GM18907 (cell line): ENCODE measurements at regions not wholly inside any gene's neighbourhood (a gene's known extent, or its start where the extent isn't known, plus 50 kb on each side); places are given as distances from the start of the nearest gene placed in this dataset.
"Not testable (repeated sequence)": the region's sequence is repeated elsewhere in the genome, so short reads cannot be mapped to it uniquely, and the experiment has no call there.

Source experiments
- ATAC-seq: cut with Tn5 transposase; IDR thresholded peaks from one replicate; pipeline ENCODE4 v1.9.1; 2021; ENCODE audit warnings: mild to moderate bottlenecking, moderate library complexity; ENCODE audit not compliant: unreplicated experiment

- no peak for ATAC-seq
Observed at GRCh38 chr3:174536319-174536718, 322.8 kb upstream of the NAALADL2 start.

GRCh38 chr3:174538151-174538550 is 321.0 kb upstream of the NAALADL2 start:
- no peak for ATAC-seq

GRCh38 chr3:174540116-174540908 is 318.8 kb upstream of the NAALADL2 start:
- ATAC-seq, result no peak

- ATAC-seq, result no peak
Observed at GRCh38 chr3:174541708-174542315, 317.3 kb upstream of the NAALADL2 start.

GRCh38 chr3:174547801-174548435 is 311.2 kb upstream of the NAALADL2 start:
- ATAC-seq, result no peak

- ATAC-seq, result no peak
Observed at GRCh38 chr3:174548841-174549623, 310.1 kb upstream of the NAALADL2 start.

- ATAC-seq, result no peak
Observed at GRCh38 chr3:174581558-174581957, 277.6 kb upstream of the NAALADL2 start.

GRCh38 chr3:174583396-174583795 is 275.7 kb upstream of the NAALADL2 start:
- ATAC-seq, result no peak

- ATAC-seq, result not testable (repeated sequence)
Observed at GRCh38 chr3:174587137-174587536, 272.0 kb upstream of the NAALADL2 start.

GRCh38 chr3:174596447-174596982 is 262.6 kb upstream of the NAALADL2 start:
- ATAC-seq, result no peak

GRCh38 chr3:174598885-174599439 is 260.2 kb upstream of the NAALADL2 start:
- no peak for ATAC-seq

GRCh38 chr3:174613173-174613572 is 246.0 kb upstream of the NAALADL2 start:
- no peak for ATAC-seq

- no peak for ATAC-seq
Observed at GRCh38 chr3:174614036-174614435, 245.1 kb upstream of the NAALADL2 start.

- ATAC-seq, result no peak
Observed at GRCh38 chr3:174618368-174619080, 240.6 kb upstream of the NAALADL2 start.

GRCh38 chr3:174619239-174619638 is 239.9 kb upstream of the NAALADL2 start:
- no peak for ATAC-seq

- ATAC-seq, result no peak
Observed at GRCh38 chr3:174620138-174620537, 239.0 kb upstream of the NAALADL2 start.

- no peak for ATAC-seq
Observed at GRCh38 chr3:174620855-174621472, 238.2 kb upstream of the NAALADL2 start.

GRCh38 chr3:174633342-174633741 is 225.8 kb upstream of the NAALADL2 start:
- ATAC-seq, result no peak

- ATAC-seq, result no peak
Observed at GRCh38 chr3:174636451-174636850, 222.7 kb upstream of the NAALADL2 start.

GRCh38 chr3:174639406-174639805 is 219.7 kb upstream of the NAALADL2 start:
- no peak for ATAC-seq
